Epithelial cell of proximal tubule (primary cell): ENCODE measurements at regions not wholly inside any gene's neighbourhood (a gene's known extent, or its start where the extent isn't known, plus 50 kb on each side); places are given as distances from the start of the nearest gene placed in this dataset.

Source experiments
- DNase-seq: peaks from one replicate; pipeline ENCODE4 v3.0.0-alpha.2; 2011; ENCODE audit warnings: low read depth
- H3K4me3 ChIP-seq: 2 replicates; pipeline ENCODE4 v1.5.1; 2011; ENCODE audit warnings: low read depth, mild to moderate bottlenecking, low read length
- TF ChIP-seq, protein P1 (sequence below): conservative IDR thresholded peaks from 2 replicates; pipeline ENCODE4 v1.5.1; 2012; ENCODE audit warnings: low read depth, mild to moderate bottlenecking, low read length

GRCh38 chr10:124287071-124287685 is 131.5 kb downstream of the OAT start:
- no peak for DNase-seq
- TF ChIP-seq, protein P1, sequence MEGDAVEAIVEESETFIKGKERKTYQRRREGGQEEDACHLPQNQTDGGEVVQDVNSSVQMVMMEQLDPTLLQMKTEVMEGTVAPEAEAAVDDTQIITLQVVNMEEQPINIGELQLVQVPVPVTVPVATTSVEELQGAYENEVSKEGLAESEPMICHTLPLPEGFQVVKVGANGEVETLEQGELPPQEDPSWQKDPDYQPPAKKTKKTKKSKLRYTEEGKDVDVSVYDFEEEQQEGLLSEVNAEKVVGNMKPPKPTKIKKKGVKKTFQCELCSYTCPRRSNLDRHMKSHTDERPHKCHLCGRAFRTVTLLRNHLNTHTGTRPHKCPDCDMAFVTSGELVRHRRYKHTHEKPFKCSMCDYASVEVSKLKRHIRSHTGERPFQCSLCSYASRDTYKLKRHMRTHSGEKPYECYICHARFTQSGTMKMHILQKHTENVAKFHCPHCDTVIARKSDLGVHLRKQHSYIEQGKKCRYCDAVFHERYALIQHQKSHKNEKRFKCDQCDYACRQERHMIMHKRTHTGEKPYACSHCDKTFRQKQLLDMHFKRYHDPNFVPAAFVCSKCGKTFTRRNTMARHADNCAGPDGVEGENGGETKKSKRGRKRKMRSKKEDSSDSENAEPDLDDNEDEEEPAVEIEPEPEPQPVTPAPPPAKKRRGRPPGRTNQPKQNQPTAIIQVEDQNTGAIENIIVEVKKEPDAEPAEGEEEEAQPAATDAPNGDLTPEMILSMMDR: no peak
- no peak overlapping the region for H3K4me3 ChIP-seq

DNA sequence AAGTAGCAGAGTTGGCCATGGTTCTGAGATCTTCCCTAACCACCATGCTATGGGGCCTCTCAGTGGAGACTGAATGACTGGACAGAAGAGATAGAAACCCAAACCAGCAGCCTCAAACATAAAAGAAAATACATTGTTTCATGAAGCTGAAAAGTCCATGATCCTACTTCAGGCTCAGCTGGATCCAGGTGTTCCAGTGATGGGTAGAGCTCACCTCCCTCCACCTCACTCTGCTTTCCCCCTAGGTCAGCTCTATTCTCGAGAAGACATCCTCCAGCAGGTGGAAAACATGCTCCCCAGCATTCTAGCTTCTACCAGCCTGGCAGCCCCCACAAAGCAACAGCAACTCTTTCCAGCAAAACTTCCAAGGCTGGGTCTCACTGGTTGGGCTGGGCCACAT is 132.1 kb downstream of the OAT start:
- no peak for DNase-seq
- TF ChIP-seq, protein P1: no peak
- H3K4me3 ChIP-seq: no peak overlapping the region

- H3K4me3 ChIP-seq: no peak overlapping the region
- TF ChIP-seq, protein P1: no peak
- DNase-seq: no peak
Observed at GRCh38 chr10:124285587-124286527, 132.9 kb downstream of the OAT start.

GRCh38 chr10:124283949-124284250 is 134.8 kb downstream of the OAT start:
- no peak overlapping the region for H3K4me3 ChIP-seq

GRCh38 chr10:124283215-124283948 is 135.3 kb downstream of the OAT start:
- DNase-seq: no peak
- TF ChIP-seq, protein P1: no peak
- H3K4me3 ChIP-seq: no peak overlapping the region

More at GRCh38 chr10:124283949-124284250, 134.8 kb downstream of the OAT start:
- no peak for DNase-seq
- TF ChIP-seq, protein P1: no peak

GRCh38 chr10:124282326-124282725 is 136.4 kb downstream of the OAT start:
- H3K4me3 ChIP-seq: no peak overlapping the region
- TF ChIP-seq, protein P1: no peak

More at GRCh38 chr10:124282326-124282725, 136.4 kb downstream of the OAT start:
- no peak for DNase-seq
